Muscle of leg (tissue), 3 donors: ENCODE measurements at regions not wholly inside any gene's neighbourhood (a gene's known extent, or its start where the extent isn't known, plus 50 kb on each side); places are given as distances from the start of the nearest gene placed in this dataset.
"Not testable (repeated sequence)": the region's sequence is repeated elsewhere in the genome, so short reads cannot be mapped to it uniquely, and the experiment has no call there.

Source experiments
- DNase-seq: peaks from one replicate; pipeline ENCODE4 v3.0.0; 2013
- H3K27ac ChIP-seq: one replicate; pipeline ENCODE4 v1.5.1; 2013; ENCODE audit warnings: mild to moderate bottlenecking, low read length, control low read depth
- H3K27me3 ChIP-seq: one replicate; pipeline ENCODE4 v1.6.1; 2013; ENCODE audit warnings: low read length; ENCODE audit not compliant: control insufficient read depth, insufficient read depth
- H3K36me3 ChIP-seq: one replicate; pipeline ENCODE4 v1.6.1; 2013; ENCODE audit warnings: low read length; ENCODE audit not compliant: control insufficient read depth, insufficient read depth
- H3K4me1 ChIP-seq: one replicate; pipeline ENCODE4 v1.6.1; 2013; ENCODE audit warnings: low read length; ENCODE audit not compliant: control insufficient read depth, insufficient read depth
- H3K4me3 ChIP-seq: one replicate; pipeline ENCODE4 v1.5.1; 2013; ENCODE audit warnings: low read length, control low read depth
- H3K9me3 ChIP-seq: replicated peaks from 2 replicates; pipeline ENCODE4 v1.6.1; 2013; ENCODE audit warnings: low read depth, low read length; ENCODE audit not compliant: control insufficient read depth
- WGBS: methylation state at CpG from one replicate; pipeline ENCODE4 v1.1.5; 2013; ENCODE audit warnings: missing lambda C conversion rate; ENCODE audit not compliant: insufficient coverage; 5-methylcytosine and 5-hydroxymethylcytosine counted together

GRCh38 chr11:13782390-13783075, 114.1 kb downstream of the FAR1 start:
- Histone ChIP-seq H3K9me3 (no peaks in the 10 kb centered on the region), H3K4me3 (no peak overlapping the region), H3K36me3 (no peaks in the 10 kb centered on the region), H3K27ac (peak overlapping the region; percentile 35), H3K4me1 (peaks cover 25% of the 10 kb centered on the region), H3K27me3 (no peaks in the 10 kb centered on the region)
- 63% methylated on average over 2 of the region's 8 CpGs for WGBS
- peak; percentile 72 for DNase-seq

- H3K4me3 ChIP-seq, result no peak overlapping the region
- no peaks in the 10 kb centered on the region for H3K9me3 ChIP-seq
- WGBS, result 24% methylated on average over 2 of the region's 3 CpGs
- H3K27me3 ChIP-seq, result no peaks in the 10 kb centered on the region
- H3K4me1 ChIP-seq, result peaks cover 25% of the 10 kb centered on the region
- H3K36me3 ChIP-seq, result no peaks in the 10 kb centered on the region
- H3K27ac ChIP-seq, result peak overlapping the region; percentile 29
- DNase-seq, result peak; percentile 57
Observed at GRCh38 chr11:13784441-13784840, 116.0 kb downstream of the FAR1 start.

GRCh38 chr11:13784855-13785254, 116.4 kb downstream of the FAR1 start:
- peak; percentile 71 for DNase-seq
- peak overlapping the region; percentile 29 for H3K27ac ChIP-seq
- peaks cover 25% of the 10 kb centered on the region for H3K4me1 ChIP-seq
- H3K36me3 ChIP-seq, result no peaks in the 10 kb centered on the region
- no peaks in the 10 kb centered on the region for H3K9me3 ChIP-seq
- H3K27me3 ChIP-seq, result no peaks in the 10 kb centered on the region
- no peak overlapping the region for H3K4me3 ChIP-seq
- WGBS, result 100% methylated on average over 2 of the region's 5 CpGs

GRCh38 chr11:13786688-13787087, 118.2 kb downstream of the FAR1 start:
- H3K27me3 ChIP-seq, result no peaks in the 10 kb centered on the region
- no peak for DNase-seq
- no peaks in the 10 kb centered on the region for H3K9me3 ChIP-seq
- no peaks in the 10 kb centered on the region for H3K36me3 ChIP-seq
- H3K4me1 ChIP-seq, result peaks cover 25% of the 10 kb centered on the region
- no peak overlapping the region for H3K27ac ChIP-seq
- no peak overlapping the region for H3K4me3 ChIP-seq
- 60% methylated on average over 2 of the region's 3 CpGs for WGBS

GRCh38 chr11:13797616-13798015, 129.1 kb downstream of the FAR1 start:
- not testable (repeated sequence) for H3K9me3 ChIP-seq, DNase-seq, H3K36me3 ChIP-seq, H3K27me3 ChIP-seq, H3K27ac ChIP-seq, H3K4me1 ChIP-seq, H3K4me3 ChIP-seq
- WGBS, result 90% methylated on average over 2 of the region's 3 CpGs

- peaks cover 9% of the 10 kb centered on the region for H3K9me3 ChIP-seq
- no peak overlapping the region for H3K4me3 ChIP-seq
- H3K36me3 ChIP-seq, result no peaks in the 10 kb centered on the region
- WGBS, result no CpG with 5 or more reads among the region's 1 CpG
- no peaks in the 10 kb centered on the region for H3K27me3 ChIP-seq
- no peak for DNase-seq
- H3K4me1 ChIP-seq, result no peaks in the 10 kb centered on the region
- H3K27ac ChIP-seq, result no peak overlapping the region
Observed at GRCh38 chr11:13800901-13801300, 132.4 kb downstream of the FAR1 start.

- 50% methylated on average over 1 of the region's 2 CpGs for WGBS
- Histone ChIP-seq H3K27ac (no peak overlapping the region), H3K27me3 (no peaks in the 10 kb centered on the region), H3K4me1 (no peaks in the 10 kb centered on the region), H3K9me3 (no peaks in the 10 kb centered on the region), H3K36me3 (no peaks in the 10 kb centered on the region), H3K4me3 (no peak overlapping the region)
- DNase-seq, result no peak
Observed at GRCh38 chr11:13818325-13818724, 144.2 kb upstream of the SPON1 start.

GRCh38 chr11:13826505-13827278, 135.8 kb upstream of the SPON1 start:
- peaks cover 5% of the 10 kb centered on the region for H3K9me3 ChIP-seq
- no CpG with 5 or more reads among the region's 4 CpGs for WGBS

GRCh38 chr11:13831696-13832095, 130.8 kb upstream of the SPON1 start:
- peak; percentile 93 for DNase-seq
- no peak overlapping the region for H3K4me3 ChIP-seq

More at GRCh38 chr11:13826505-13827278, 135.8 kb upstream of the SPON1 start:
- Histone ChIP-seq H3K4me3 (no peak overlapping the region), H3K27me3 (no peaks in the 10 kb centered on the region), H3K36me3 (no peaks in the 10 kb centered on the region), H3K4me1 (peaks cover 8% of the 10 kb centered on the region), H3K27ac (no peak overlapping the region)
- no peak for DNase-seq

GRCh38 chr11:13834463-13834862, 128.1 kb upstream of the SPON1 start:
- 46% methylated on average over 2 of the region's 3 CpGs for WGBS
- Histone ChIP-seq H3K4me3 (no peak overlapping the region), H3K27ac (no peak overlapping the region), H3K4me1 (peaks cover 30% of the 10 kb centered on the region), H3K9me3 (no peaks in the 10 kb centered on the region), H3K36me3 (no peaks in the 10 kb centered on the region), H3K27me3 (no peaks in the 10 kb centered on the region)
- no peak for DNase-seq

More at GRCh38 chr11:13831696-13832095, 130.8 kb upstream of the SPON1 start:
- Histone ChIP-seq H3K4me1 (peaks cover 32% of the 10 kb centered on the region), H3K27ac (peak overlapping the region; percentile 56), H3K27me3 (no peaks in the 10 kb centered on the region), H3K36me3 (no peaks in the 10 kb centered on the region), H3K9me3 (peaks cover 5% of the 10 kb centered on the region)
